Fibroblast of skin of abdomen (primary cell): ENCODE measurements at regions not wholly inside any gene's neighbourhood (a gene's known extent, or its start where the extent isn't known, plus 50 kb on each side); places are given as distances from the start of the nearest gene placed in this dataset.

Experiments
- DNase-seq: peaks from one replicate; pipeline ENCODE4 v3.0.0-alpha.2; 2013

DNA sequence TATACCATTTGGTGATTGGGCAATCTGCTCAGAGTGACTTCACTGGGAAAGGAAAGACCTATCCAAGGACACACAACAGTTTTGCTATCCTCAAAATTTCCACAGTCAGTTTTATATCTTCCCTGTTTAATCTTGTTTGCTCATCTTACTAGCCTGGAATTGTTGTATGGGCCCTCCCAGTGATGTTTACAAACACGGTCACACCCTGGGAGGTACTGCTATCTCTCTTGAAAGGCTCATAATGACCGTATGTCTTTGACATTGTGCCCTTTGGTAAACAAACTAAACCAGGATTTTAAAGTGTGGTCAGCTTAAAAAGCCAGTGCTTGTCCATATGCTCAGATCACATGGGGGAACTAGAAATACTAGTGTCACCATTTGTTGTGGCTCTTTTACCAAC is 277.0 kb downstream of the CDH2 start:
- no peak for DNase-seq

GRCh38 chr18:27894746-27895145 is 282.2 kb downstream of the CDH2 start:
- no peak for DNase-seq

- peak; percentile 67 for DNase-seq
Observed at GRCh38 chr18:27887711-27888495, 289.0 kb downstream of the CDH2 start.

GRCh38 chr18:27887287-27887686 is 289.6 kb downstream of the CDH2 start:
- DNase-seq = peak; percentile 39

- DNase-seq = no peak
Observed at GRCh38 chr18:27879540-27879939, 297.4 kb downstream of the CDH2 start.

DNA sequence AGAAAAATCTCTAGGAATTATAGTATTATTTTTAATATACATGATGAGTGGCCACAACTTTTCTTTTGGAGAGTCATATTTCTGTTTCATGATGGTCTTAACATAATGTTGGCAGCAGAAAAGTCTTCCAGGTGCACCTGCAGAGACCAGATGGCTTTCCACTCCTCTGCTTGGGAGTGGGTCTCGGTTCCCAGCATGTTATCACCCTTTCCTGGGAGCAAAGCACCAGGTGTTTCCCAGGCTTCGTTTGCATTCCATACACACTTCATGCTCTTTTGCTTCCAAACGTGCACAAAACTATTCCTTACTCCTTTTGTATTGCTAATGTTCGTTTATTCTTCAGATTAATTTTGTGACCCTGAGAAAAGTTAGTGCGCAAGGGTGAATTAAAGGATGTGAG is 305.2 kb downstream of the CDH2 start:
- DNase-seq = no peak

DNA sequence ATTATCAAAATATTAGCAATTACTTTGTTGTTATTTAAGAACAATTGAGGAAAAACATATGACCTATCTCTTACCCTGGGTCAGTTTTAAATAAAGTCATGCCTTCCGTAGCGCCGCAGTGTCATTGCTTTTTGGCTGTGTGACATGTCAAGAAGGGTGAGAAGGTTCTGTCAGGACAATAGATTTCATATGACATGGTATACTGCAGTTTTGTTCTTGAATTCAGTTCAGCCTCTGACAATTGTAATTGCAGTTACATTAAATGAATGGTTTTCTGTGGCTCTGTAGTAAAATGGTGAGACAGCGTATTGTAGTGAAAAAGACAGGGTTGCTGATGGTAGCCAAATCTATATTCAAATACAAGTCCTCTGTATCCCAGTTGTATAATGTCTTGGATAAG is 307.2 kb downstream of the CDH2 start:
- DNase-seq = no peak

DNA sequence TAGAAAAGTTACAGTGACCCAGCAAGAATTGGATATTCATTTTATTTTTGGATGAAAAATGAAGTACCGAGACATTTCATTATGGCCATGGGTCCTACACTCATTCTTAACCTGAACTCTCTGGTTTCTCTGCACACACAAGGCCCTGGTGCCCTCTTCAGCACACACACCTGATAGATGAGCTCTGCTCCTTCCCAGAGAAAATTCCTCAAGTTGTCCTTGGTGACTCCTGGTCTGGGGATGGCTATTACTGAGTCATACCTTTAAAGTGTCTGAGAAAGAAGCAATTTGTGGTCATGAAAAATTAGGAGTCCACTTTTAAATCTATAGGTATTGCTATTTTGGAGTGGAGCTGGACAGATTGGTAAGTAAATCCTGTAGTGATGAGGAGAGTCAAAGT is 311.5 kb downstream of the CDH2 start:
- no peak for DNase-seq

DNA sequence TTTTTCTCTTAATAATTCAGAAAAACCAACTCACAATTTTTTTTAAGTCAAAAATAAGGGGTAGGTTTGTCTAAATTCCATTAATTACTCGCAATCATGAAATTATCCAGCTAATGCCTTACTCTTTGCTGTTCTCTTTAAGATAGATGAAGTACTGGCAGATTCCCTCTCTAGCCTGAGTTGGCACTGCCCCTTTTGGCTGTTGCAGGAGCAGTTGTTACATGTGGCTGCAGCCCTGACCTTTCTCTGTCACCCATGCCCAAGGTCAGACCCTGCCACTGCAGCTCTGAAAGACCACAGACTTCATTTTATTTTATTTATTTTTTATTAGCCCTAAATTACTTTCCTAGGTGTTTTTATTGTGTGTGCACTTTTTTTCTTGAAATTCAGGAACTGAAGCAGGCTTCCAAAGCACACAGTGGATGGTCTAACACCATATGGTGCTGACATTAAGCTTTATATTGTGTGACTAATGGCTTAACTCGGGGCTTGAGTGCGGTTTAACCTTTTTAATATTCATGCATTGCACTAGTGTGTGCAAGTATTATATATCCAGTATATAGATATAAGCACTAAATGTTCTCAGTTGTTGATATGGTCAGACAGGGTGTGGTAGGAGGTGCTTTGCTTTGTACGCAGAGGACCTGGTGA is 313.0 kb downstream of the CDH2 start:
- DNase-seq = no peak

DNA sequence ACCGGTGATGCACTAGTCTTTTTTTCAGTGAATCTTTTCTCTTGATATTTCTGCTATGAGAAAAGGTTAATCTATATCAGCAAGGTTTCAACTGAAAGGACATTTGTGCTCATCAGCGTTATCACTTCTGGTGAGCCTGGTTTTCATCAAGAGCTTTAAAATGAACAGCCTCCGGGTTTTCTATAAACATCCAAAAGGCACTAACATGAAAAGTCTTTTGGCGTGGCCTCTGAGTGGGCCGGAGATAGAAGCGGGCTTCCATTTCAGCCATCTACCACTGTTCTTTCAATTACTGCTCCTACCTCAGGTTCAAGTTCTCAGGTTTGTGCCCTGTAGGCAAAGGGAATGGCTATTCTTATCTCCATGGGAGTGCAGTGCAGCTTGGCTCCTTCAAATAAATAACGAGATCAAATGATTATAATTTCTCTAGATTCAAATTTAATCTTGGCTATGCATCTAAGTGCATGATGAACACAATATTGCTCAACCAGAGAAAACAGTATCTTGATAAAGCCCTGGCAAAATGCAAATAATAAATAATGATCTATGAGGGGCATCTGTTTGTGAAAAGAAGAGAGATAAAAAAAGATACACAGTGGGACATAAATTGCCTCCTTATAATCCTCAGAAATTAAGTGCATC is 314.8 kb downstream of the CDH2 start:
- DNase-seq = no peak

DNA sequence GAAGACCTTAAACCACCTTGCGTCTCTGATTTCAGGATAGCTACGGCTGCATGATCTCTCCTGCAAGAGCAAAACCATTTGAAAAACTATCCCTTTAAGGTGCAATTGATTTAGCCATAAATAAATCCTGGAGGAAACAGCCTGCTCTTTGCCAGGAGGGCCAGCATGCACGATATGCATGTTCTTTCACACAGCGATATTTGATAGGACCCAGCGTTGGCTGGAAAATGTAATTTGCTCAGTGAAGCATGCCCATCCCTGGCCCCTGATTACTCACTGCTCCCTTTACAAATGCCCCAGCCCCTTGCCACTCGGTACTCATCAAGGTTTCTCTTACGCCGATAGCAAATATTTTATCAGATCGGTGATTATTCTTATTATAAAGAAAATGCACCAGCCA is 315.4 kb downstream of the CDH2 start:
- DNase-seq = no peak

DNA sequence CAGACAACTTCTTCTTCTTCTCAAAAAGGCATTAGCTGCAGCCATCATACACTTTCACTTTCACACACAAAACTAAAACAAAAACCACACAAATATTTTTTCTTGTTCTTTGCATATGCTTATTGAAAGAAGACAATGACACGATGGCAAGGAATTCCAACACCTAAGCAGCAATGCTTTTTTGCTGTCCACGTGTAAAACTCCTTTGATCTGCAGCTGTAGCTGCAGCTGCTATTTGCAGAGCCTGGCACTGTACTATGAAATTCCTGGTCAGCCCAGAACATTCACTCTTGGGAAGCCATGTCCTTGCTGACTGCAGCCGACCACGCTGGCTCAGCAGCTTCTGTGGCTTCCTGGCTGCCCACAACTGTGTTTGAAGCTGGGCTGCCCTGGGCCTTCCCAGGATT is 316.2 kb downstream of the CDH2 start:
- peak; percentile 55 for DNase-seq

- DNase-seq = no peak
Observed at GRCh38 chr18:27860011-27860410, 316.9 kb downstream of the CDH2 start.

- DNase-seq = no peak
Observed at GRCh38 chr18:27856820-27857219, 320.1 kb downstream of the CDH2 start.

GRCh38 chr18:27855486-27855885 is 321.4 kb downstream of the CDH2 start:
- DNase-seq = no peak

DNA sequence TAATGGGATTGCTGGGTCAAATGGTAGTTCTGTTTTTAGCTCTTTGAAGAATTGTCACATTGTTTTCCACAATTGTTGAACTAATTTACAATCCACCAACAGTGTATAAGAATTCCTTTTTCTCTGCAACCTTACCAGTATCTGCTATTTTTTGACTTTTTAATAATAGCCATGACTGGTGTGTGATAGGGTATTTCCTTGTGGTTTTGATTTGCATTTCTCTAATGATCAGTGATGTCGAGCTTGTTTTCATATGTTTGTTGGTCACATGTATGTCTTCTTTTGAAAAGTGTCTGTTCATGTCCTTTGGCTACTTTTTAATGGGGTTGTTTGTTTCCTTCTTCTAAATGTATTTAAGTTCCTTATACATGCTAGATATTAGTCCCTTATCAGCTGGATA is 322.3 kb downstream of the CDH2 start:
- no peak for DNase-seq

DNA sequence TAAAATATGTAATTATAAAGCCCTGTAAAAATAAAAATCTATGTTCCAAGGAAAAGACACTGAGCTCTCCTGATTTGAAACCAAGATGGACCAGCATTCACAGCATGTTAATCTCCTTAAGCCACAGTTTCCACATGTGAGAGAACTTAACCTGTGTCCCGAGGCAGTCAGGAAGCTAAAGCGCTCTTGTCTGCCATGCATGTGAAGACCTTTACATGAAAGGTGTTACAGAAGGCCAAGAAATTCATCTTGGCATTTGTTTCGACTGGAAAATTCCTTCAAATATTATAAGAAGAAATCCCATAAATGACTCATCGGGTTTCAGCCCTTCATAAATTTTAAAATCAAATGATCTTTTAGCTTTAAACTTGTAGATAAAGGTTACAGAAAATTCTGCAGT is 328.6 kb downstream of the CDH2 start:
- DNase-seq = no peak

GRCh38 chr18:27847412-27847811 is 329.5 kb downstream of the CDH2 start:
- no peak for DNase-seq

- peak; percentile 49 for DNase-seq
Observed at GRCh38 chr18:27845897-27846296, 331.0 kb downstream of the CDH2 start.

DNA sequence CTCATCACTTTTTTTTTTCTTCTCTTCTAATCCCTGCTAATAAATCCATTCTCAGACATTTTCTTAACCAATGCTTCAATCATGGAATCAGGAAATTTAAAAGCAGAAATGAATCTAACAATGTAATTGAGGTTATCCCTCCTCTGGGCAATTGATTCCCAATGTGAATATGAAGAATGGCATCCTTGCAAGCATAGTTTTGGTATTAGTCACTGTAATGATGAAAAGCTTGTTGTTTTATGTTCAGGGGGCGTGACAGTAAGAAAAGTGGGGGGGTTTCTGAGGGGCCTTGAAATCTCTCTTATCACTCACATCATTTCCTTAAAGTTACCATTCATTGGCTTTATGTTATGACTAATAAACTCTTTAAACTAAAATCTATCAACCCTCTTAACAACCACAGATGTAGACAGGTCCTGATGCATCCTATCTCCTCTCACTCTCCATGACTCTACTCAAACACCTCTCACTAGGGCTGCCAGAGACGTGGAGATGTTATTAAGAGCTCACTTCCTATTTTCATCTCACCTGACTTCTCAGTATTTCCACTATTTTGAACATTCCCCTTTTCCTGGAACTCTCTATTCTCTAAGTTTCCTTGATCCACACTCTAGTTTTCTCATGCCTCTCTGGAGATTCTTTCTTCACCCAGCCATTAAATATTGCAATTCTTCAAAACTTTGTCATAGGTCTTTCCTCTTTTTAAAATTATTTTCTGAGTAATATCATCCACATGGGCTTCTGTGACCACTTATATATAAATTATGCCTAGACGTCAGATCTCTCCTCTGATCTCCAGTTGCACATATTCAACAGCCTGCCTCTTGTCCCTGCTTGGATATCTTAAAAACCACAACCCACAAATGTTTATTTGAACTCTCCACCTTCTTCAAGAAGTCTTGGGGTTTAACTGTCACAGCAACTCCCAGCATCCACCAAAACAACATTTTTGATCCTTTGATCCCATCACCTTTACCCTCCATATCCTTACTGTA is 332.9 kb downstream of the CDH2 start:
- DNase-seq = peak; percentile 88

GRCh38 chr18:27839141-27839540 is 337.8 kb downstream of the CDH2 start:
- peak; percentile 90 for DNase-seq

DNA sequence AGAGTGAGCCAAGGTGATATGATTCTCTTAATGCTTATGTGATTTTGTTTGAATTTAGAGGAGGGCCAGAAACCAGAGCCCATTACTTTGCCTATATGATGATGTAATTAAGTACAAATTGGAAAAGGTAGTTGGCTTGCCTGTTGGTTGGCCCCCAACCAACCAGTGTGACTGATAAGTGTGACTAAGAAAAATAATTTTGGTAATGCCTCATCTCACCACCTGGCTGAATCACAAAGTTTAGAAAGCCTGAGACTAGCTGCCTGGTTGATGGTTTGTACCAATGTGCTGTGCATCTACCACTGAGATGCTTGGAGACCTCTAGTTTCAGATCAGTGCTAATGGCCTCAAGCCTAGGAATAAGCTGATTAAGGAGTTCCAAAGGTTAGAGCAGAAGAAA is 338.7 kb downstream of the CDH2 start:
- DNase-seq = peak; percentile 36

GRCh38 chr18:27826101-27826500 is 350.8 kb downstream of the CDH2 start:
- DNase-seq = no peak
